GM21526 (cell line): ENCODE measurements at regions not wholly inside any gene's neighbourhood (a gene's known extent, or its start where the extent isn't known, plus 50 kb on each side); places are given as distances from the start of the nearest gene placed in this dataset.
"Not testable (repeated sequence)": the region's sequence is repeated elsewhere in the genome, so short reads cannot be mapped to it uniquely, and the experiment has no call there.

Experiments
- ATAC-seq: cut with Tn5 transposase; IDR thresholded peaks from one replicate; pipeline ENCODE4 v1.9.1; 2021; ENCODE audit warnings: moderate library complexity; ENCODE audit not compliant: unreplicated experiment, low FRiP score

GRCh38 chr16:47974971-47975370 is 180.8 kb downstream of the ABCC12 start:
- not testable (repeated sequence) for ATAC-seq

GRCh38 chr16:47973552-47973951 is 182.2 kb downstream of the ABCC12 start:
- ATAC-seq = no peak

GRCh38 chr16:47972246-47972985 is 183.4 kb downstream of the ABCC12 start:
- ATAC-seq = no peak

- no peak for ATAC-seq
These were observed 184.6 kb downstream of the ABCC12 start for GRCh38 chr16:47971225-47971624.

GRCh38 chr16:47970291-47970931 is 185.4 kb downstream of the ABCC12 start:
- no peak for ATAC-seq

GRCh38 chr16:47967374-47967773 is 188.4 kb downstream of the ABCC12 start:
- no peak for ATAC-seq

- no peak for ATAC-seq
These were observed 189.5 kb downstream of the ABCC12 start for GRCh38 chr16:47966325-47966724.

- ATAC-seq = no peak
These were observed 190.4 kb downstream of the ABCC12 start for GRCh38 chr16:47965439-47965838.

- no peak for ATAC-seq
These were observed 197.1 kb downstream of the ABCC12 start for GRCh38 chr16:47958726-47959125.

GRCh38 chr16:47956916-47957315 is 198.9 kb downstream of the ABCC12 start:
- ATAC-seq = no peak

GRCh38 chr16:47949714-47950113 is 206.1 kb downstream of the ABCC12 start:
- ATAC-seq = no peak

GRCh38 chr16:47949276-47949675 is 206.5 kb downstream of the ABCC12 start:
- no peak for ATAC-seq

GRCh38 chr16:47947723-47948122 is 208.1 kb downstream of the ABCC12 start:
- ATAC-seq = no peak

GRCh38 chr16:47946092-47946491 is 209.7 kb downstream of the ABCC12 start:
- no peak for ATAC-seq

GRCh38 chr16:47944589-47944988 is 211.2 kb downstream of the ABCC12 start:
- ATAC-seq = no peak

GRCh38 chr16:47943235-47943634 is 212.6 kb downstream of the ABCC12 start:
- ATAC-seq = no peak

- no peak for ATAC-seq
These were observed 215.3 kb downstream of the ABCC12 start for GRCh38 chr16:47940466-47940865.

- ATAC-seq = no peak
These were observed 216.1 kb downstream of the ABCC12 start for GRCh38 chr16:47939680-47940079.

- no peak for ATAC-seq
These were observed 217.5 kb downstream of the ABCC12 start for GRCh38 chr16:47938272-47938671.

- ATAC-seq = no peak
These were observed 227.8 kb downstream of the ABCC12 start for GRCh38 chr16:47928008-47928407.

GRCh38 chr16:47927330-47927729 is 228.5 kb downstream of the ABCC12 start:
- no peak for ATAC-seq

- no peak for ATAC-seq
These were observed 229.9 kb downstream of the ABCC12 start for GRCh38 chr16:47925811-47926460.
